HUES48 (cell line): ENCODE measurements at regions not wholly inside any gene's neighbourhood (a gene's known extent, or its start where the extent isn't known, plus 50 kb on each side); places are given as distances from the start of the nearest gene placed in this dataset.

ENCODE experiments used
- H3K27ac ChIP-seq: one replicate; pipeline ENCODE4 v1.7.0; 2013; ENCODE audit warnings: low read depth, low read length, inconsistent platforms
- H3K27me3 ChIP-seq: 2 replicates; pipeline ENCODE4 v1.6.1; 2013; ENCODE audit warnings: mild to moderate bottlenecking, low read length; ENCODE audit not compliant: control insufficient read depth, insufficient read depth
- H3K36me3 ChIP-seq: 2 replicates; pipeline ENCODE4 v1.6.1; 2013; ENCODE audit warnings: low read length; ENCODE audit not compliant: control insufficient read depth, insufficient read depth
- H3K4me1 ChIP-seq: 2 replicates; pipeline ENCODE4 v1.6.1; 2013; ENCODE audit warnings: mild to moderate bottlenecking, low read length; ENCODE audit not compliant: control insufficient read depth, insufficient read depth
- H3K4me3 ChIP-seq: 2 replicates; pipeline ENCODE4 v1.5.1; 2013; ENCODE audit warnings: mild to moderate bottlenecking, low read depth, low read length
- H3K9ac ChIP-seq: 2 replicates; pipeline ENCODE4 v1.6.1; 2013; ENCODE audit warnings: mild to moderate bottlenecking, low read depth, low read length, moderate library complexity
- H3K9me3 ChIP-seq: 2 replicates; pipeline ENCODE4 v1.6.1; 2013; ENCODE audit warnings: low read length; ENCODE audit not compliant: control insufficient read depth, insufficient read depth

DNA sequence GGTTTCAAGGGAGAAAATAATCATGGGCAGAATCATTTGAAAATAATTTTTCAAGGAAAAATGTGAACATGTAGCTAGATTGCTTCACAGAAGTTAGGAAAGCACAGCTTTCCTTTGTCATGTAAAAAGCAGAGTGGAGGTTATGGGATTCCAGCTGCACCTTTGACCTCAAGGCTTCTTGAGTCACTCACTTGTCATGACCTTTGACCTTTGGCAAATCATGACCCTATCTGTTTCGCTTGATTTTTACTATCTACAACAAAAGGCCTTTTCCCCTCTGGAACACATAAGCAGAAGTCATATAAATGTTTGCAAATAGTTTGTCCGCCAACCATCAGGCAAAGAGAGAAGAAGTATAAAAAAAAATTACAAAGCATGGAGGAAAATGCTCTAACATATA is 210.7 kb upstream of the MIR17HG start:
- no peaks in the 10 kb centered on the region for H3K36me3 ChIP-seq
- H3K27ac ChIP-seq = peak overlapping the region; percentile 26
- no peak overlapping the region for H3K9ac ChIP-seq
- peaks cover 40% of the 10 kb centered on the region for H3K4me1 ChIP-seq
- no peaks in the 10 kb centered on the region for H3K9me3 ChIP-seq
- no peaks in the 10 kb centered on the region for H3K27me3 ChIP-seq
- no peak overlapping the region for H3K4me3 ChIP-seq

DNA sequence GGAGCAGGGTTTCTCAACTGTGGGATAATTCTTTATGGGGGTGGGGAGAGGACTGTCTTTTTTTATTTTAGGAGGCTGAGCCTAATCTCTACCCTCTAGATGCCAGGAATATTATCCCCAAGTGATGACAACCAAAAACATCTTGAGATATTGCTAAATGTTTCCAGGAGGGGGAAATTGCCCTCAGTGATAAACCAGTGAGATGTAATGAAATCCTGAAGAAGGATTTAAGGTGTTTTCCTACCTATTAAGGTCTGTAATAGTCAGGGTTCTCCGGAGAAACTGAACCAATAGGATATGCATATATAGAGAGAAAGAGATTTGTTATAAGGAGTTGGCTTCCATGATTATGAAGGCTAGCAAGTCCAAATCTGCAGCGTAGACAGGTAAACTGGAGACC is 208.3 kb upstream of the MIR17HG start:
- Histone ChIP-seq H3K4me1 (peaks cover 40% of the 10 kb centered on the region), H3K27ac (no peak overlapping the region)

DNA sequence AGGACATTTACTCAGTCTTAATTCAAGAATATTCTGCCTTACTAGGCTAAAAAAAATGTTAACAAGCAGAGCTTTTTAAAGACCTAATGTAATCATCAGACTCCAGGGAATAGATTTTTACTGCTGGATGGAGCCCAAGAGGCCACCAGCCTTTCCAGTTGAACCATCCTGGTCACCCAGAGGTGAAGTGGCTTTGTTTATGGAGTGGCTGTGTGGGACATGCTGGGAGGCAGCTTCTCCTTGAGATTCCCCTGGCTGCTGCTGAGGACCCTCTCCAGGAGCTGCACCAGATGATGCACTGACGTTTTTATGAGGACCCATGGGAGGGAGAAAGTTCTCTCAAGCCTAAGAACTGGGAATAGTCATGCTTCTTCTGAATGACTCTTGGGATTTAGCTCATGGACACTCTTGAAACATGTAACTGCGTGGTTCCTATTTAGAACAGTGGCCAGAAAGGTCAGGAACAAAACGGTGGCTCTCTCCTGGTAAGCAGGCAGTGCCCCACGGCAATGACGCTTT is 205.9 kb upstream of the MIR17HG start:
- Histone ChIP-seq H3K27ac (no peak overlapping the region), H3K4me3 (no peak overlapping the region), H3K36me3 (no peaks in the 10 kb centered on the region), H3K9ac (no peak overlapping the region), H3K9me3 (no peaks in the 10 kb centered on the region), H3K4me1 (peaks cover 32% of the 10 kb centered on the region), H3K27me3 (no peaks in the 10 kb centered on the region)

More for the DNA sequence above, 208.3 kb upstream of the MIR17HG start:
- Histone ChIP-seq H3K9ac (no peak overlapping the region), H3K4me3 (no peak overlapping the region), H3K27me3 (no peaks in the 10 kb centered on the region), H3K36me3 (no peaks in the 10 kb centered on the region), H3K9me3 (no peaks in the 10 kb centered on the region)

DNA sequence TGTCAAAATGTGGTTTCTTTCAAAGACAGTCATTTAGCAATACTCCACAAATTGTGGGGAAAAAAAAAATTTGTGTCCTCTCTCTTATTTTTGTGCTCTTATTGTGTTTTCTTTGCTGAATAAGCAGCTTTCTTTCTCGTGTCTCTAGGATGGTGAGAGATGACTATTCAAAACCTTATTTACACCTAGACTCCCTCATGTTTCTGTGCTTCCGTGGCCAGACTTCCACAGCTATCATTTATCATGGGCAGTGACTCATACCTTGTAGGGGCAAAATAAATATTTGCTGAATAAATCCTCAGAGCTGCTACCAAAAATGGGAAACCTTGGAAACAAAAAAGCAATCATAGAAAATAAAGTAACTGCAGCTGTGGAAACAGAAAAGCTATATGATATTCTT is 204.9 kb upstream of the MIR17HG start:
- H3K9me3 ChIP-seq = no peaks in the 10 kb centered on the region
- H3K27me3 ChIP-seq = no peaks in the 10 kb centered on the region
- no peak overlapping the region for H3K9ac ChIP-seq

DNA sequence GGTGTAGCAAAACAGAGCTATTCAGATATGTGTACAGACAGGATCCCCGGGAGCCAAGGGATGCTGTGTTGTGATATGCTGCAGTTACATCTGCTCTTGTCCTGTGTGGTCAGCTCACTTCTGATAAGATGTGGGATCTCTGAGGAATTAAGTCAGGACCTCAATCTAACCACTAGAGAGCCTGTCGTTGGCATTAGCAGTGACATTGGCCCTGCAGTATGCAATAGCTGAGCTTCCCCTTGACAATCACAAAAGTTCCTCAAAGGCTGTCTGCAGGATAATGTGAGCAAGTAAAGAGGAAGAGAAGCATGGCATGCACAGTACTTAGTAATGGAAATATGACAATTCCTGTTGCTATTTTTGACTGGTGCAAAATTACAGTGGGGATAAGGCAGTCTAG is 203.4 kb upstream of the MIR17HG start:
- H3K4me3 ChIP-seq = no peak overlapping the region
- no peaks in the 10 kb centered on the region for H3K36me3 ChIP-seq
- no peaks in the 10 kb centered on the region for H3K27me3 ChIP-seq
- no peak overlapping the region for H3K27ac ChIP-seq
- peaks cover 15% of the 10 kb centered on the region for H3K4me1 ChIP-seq
- H3K9ac ChIP-seq = no peak overlapping the region
- no peaks in the 10 kb centered on the region for H3K9me3 ChIP-seq

More for the DNA sequence above, 204.9 kb upstream of the MIR17HG start:
- Histone ChIP-seq H3K27ac (no peak overlapping the region), H3K4me1 (peaks cover 24% of the 10 kb centered on the region), H3K4me3 (no peak overlapping the region), H3K36me3 (no peaks in the 10 kb centered on the region)

DNA sequence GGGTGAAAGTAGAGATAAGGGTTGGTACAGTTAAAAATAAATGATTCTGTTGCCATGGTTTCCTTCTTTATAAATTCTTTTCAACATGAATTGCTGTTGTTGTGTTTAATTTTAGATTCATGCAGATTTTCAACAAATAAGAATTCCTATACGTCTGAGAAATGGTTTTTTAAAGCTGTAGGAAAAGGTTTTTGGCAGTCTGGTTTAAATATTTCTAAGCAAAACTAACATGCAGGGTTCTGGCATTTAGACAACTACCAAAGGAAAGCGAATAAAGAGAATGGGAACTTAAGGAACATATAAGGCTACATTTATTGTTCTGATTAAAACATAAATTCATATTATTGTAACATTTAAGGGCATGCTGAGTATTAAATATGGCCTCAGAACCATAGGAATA is 203.0 kb upstream of the MIR17HG start:
- Histone ChIP-seq H3K4me3 (no peak overlapping the region), H3K9ac (no peak overlapping the region), H3K9me3 (no peaks in the 10 kb centered on the region), H3K27me3 (no peaks in the 10 kb centered on the region), H3K4me1 (peaks cover 10% of the 10 kb centered on the region), H3K36me3 (no peaks in the 10 kb centered on the region), H3K27ac (no peak overlapping the region)

DNA sequence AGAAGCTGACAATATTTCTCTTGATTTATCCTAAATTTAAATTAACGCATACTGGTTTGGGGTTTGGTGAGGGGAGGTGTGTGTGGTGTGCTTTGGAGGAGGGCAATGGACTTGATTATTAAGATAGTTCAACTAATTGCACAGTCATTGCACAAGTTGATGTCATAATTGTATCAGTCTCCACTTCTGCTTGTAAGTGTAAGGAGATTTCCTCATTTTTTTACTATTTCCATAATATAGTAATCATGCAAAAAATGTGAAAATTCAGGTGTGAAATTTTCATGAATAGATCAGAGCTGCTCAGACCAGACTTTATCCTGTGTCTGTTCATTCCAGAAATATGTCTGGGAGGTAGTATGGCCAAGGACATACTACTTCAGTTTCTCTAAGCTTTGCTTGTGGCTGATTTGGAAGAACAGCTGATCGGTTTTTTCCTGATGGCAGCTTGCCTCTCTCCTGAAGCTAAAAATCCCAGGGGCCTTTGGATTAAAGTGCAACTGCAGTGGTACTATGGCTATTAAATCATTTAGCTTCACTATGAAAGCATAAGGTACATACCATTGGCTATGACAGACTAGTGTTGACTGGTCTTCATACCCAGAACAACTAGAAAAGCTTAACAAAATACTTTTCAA is 201.8 kb upstream of the MIR17HG start:
- Histone ChIP-seq H3K27ac (no peak overlapping the region), H3K9ac (no peak overlapping the region), H3K4me1 (no peaks in the 10 kb centered on the region), H3K4me3 (no peak overlapping the region), H3K9me3 (no peaks in the 10 kb centered on the region), H3K36me3 (no peaks in the 10 kb centered on the region), H3K27me3 (no peaks in the 10 kb centered on the region)

DNA sequence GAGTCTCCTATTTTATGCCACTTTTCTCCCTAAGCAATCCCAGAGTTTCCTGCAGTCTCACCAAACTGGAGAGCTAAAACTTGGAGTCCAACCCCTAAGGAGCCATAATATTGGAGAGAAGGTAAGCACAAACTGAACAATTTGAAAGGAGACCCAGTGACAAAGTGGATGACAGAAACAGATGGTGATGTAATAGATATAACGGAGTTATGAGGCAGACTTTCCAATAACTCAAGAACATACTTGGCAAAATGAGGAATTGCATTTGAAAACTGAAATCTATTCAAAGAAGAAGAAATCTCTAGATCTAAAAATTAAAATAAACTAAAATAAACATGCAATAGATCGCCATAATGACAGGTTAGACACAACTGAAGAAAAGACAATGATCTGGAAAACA is 200.9 kb upstream of the MIR17HG start:
- Histone ChIP-seq H3K4me3 (no peak overlapping the region), H3K36me3 (no peaks in the 10 kb centered on the region), H3K4me1 (no peaks in the 10 kb centered on the region), H3K9me3 (no peaks in the 10 kb centered on the region), H3K9ac (no peak overlapping the region), H3K27ac (no peak overlapping the region), H3K27me3 (no peaks in the 10 kb centered on the region)

DNA sequence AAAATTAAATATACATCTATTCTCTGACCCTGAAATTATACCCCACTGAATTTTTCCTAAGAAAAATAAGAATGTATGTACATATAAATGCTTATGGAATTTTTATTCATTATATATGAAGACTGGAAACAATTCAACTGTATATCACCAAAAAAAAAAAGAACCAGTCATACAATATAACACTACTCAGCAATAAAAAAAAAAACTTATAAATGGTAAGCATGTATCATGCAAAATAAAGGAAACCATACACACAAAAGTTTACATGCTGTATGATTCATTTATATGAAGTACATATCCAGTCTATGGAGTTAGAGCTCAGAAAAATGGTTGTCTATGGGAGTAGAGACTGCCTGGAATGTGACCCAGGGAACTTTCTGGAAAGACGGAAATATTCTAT is 199.4 kb upstream of the MIR17HG start:
- no peaks in the 10 kb centered on the region for H3K27me3 ChIP-seq
- no peak overlapping the region for H3K4me3 ChIP-seq
- H3K36me3 ChIP-seq = no peaks in the 10 kb centered on the region
- no peaks in the 10 kb centered on the region for H3K4me1 ChIP-seq
- H3K9me3 ChIP-seq = no peaks in the 10 kb centered on the region
- no peak overlapping the region for H3K9ac ChIP-seq
- no peak overlapping the region for H3K27ac ChIP-seq

DNA sequence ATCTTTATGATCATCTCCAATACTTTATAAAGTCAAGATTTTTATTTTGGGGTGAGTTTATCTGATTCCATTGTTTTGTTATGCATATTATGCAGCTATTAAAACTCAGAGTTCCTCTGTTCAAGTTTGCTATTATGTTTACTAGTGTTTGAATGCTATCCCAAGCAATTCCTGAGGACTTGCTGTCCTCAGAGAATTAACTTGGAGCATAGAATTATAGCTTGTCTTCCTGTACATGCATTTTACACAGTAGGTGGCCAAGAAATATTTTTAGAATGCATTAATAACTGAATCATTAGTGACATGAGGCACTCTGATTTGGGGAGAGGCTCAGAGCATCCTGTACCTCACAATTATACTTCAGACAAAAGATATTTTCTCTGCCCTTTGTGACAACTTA is 195.6 kb upstream of the MIR17HG start:
- H3K36me3 ChIP-seq = no peaks in the 10 kb centered on the region
- no peak overlapping the region for H3K4me3 ChIP-seq
- no peaks in the 10 kb centered on the region for H3K9me3 ChIP-seq
- no peak overlapping the region for H3K27ac ChIP-seq
- H3K4me1 ChIP-seq = peaks cover 25% of the 10 kb centered on the region
- H3K27me3 ChIP-seq = no peaks in the 10 kb centered on the region
- no peak overlapping the region for H3K9ac ChIP-seq

DNA sequence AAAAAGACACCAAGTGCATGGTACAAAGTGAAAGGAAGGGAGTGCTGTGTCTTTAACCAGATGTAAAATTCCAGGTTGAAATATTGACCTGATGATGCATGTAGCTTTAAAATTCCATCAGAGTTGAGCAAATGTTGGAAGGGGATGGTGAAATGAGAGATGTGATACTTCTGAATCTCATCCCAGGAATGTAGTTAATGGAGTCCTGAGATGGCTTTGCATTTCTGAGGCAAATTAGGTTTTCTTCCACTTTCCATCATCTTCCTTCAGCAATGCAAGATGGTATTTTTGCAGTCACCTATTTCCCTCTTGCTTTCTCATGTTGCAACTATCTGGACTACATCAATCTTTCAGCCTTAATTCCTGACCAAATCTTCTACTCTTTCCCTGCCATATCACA is 194.1 kb upstream of the MIR17HG start:
- peaks cover 25% of the 10 kb centered on the region for H3K4me1 ChIP-seq
- no peak overlapping the region for H3K9ac ChIP-seq
- H3K27me3 ChIP-seq = no peaks in the 10 kb centered on the region
- H3K4me3 ChIP-seq = no peak overlapping the region
- H3K36me3 ChIP-seq = no peaks in the 10 kb centered on the region
- no peaks in the 10 kb centered on the region for H3K9me3 ChIP-seq
- no peak overlapping the region for H3K27ac ChIP-seq
